ENCODE measurements at regions not wholly inside any gene's neighbourhood (a gene's known extent, or its start where the extent isn't known, plus 50 kb on each side); places are given as distances from the start of the nearest gene placed in this dataset.

GRCh38 chr7:16978358-16979244 lies 96.8 kb upstream of the AGR3 start:
- DNase-seq = no peak

GRCh38 chr7:16980539-16980938 lies 98.8 kb upstream of the AGR3 start:
- no peak for DNase-seq

GRCh38 chr7:16982640-16983350 lies 101.0 kb upstream of the AGR3 start:
- DNase-seq = no peak

- DNase-seq = no peak
Observed at GRCh38 chr7:16984375-16984774, 102.6 kb upstream of the AGR3 start.

GRCh38 chr7:16985621-16986020 lies 103.8 kb upstream of the AGR3 start:
- no peak for DNase-seq

GRCh38 chr7:16986755-16987154 lies 105.0 kb upstream of the AGR3 start:
- DNase-seq = no peak

GRCh38 chr7:16989811-16990413 lies 108.1 kb upstream of the AGR3 start:
- DNase-seq = no peak

GRCh38 chr7:16991551-16991950 lies 109.8 kb upstream of the AGR3 start:
- no peak for DNase-seq

- no peak for DNase-seq
Observed at GRCh38 chr7:16993543-16993942, 111.8 kb upstream of the AGR3 start.

- no peak for DNase-seq
Observed at GRCh38 chr7:16998481-16999051, 116.8 kb upstream of the AGR3 start.

GRCh38 chr7:16999541-17000267 lies 117.9 kb upstream of the AGR3 start:
- DNase-seq = no peak

- DNase-seq = no peak
Observed at GRCh38 chr7:17005271-17005670, 123.5 kb upstream of the AGR3 start.

GRCh38 chr7:17007841-17008240 lies 126.1 kb upstream of the AGR3 start:
- no peak for DNase-seq

GRCh38 chr7:17009007-17009719 lies 127.4 kb upstream of the AGR3 start:
- DNase-seq = no peak

- DNase-seq = no peak
Observed at GRCh38 chr7:17009933-17010332, 128.2 kb upstream of the AGR3 start.

- DNase-seq = no peak
Observed at GRCh38 chr7:17010637-17011300, 129.0 kb upstream of the AGR3 start.

- no peak for DNase-seq
Observed at GRCh38 chr7:17013204-17013603, 131.4 kb upstream of the AGR3 start.

GRCh38 chr7:17014686-17015085 lies 132.9 kb upstream of the AGR3 start:
- DNase-seq = no peak

- DNase-seq = no peak
Observed at GRCh38 chr7:17015598-17016031, 133.8 kb upstream of the AGR3 start.

- no peak for DNase-seq
Observed at GRCh38 chr7:17016402-17017010, 134.7 kb upstream of the AGR3 start.

- no peak for DNase-seq
Observed at GRCh38 chr7:17019106-17019505, 137.3 kb upstream of the AGR3 start.
